Calu3 (cell line): ENCODE measurements at regions not wholly inside any gene's neighbourhood (a gene's known extent, or its start where the extent isn't known, plus 50 kb on each side); places are given as distances from the start of the nearest gene placed in this dataset.

Experiments
- BruUV-seq: library from RNA; stranded (reverse); fragments of 400-500 nt; replicated peaks from 2 replicates; lab custom pipeline; 2021; lab: Mats Ljungman, UMichigan
- CTCF ChIA-PET: fragments of 300-600 bp; sonication (Branson Sonifier 250); formaldehyde crosslinking; loops from one replicate; lab custom pipeline; 2022; ENCODE audit warnings: antibody characterized with exemption; lab: Charles Lee
- DNase-seq: peaks from one replicate; pipeline ENCODE4 v3.0.0; 2022
- H3K27ac Mint-ChIP-seq: one replicate; pipeline ENCODE4 v1.8.0; 2022; ENCODE audit warnings: mixed read lengths; ENCODE audit not compliant: unreplicated experiment
- H3K27me3 Mint-ChIP-seq: one replicate; pipeline ENCODE4 v1.8.0; 2022; ENCODE audit warnings: mixed read lengths; ENCODE audit not compliant: unreplicated experiment
- H3K36me3 Mint-ChIP-seq: one replicate; pipeline ENCODE4 v1.8.0; 2022; ENCODE audit warnings: mild to moderate bottlenecking, moderate library complexity, mixed read lengths; ENCODE audit not compliant: insufficient read depth, unreplicated experiment
- H3K4me1 Mint-ChIP-seq: one replicate; pipeline ENCODE4 v1.8.0; 2022; ENCODE audit warnings: mild to moderate bottlenecking, low read depth, mixed read lengths; ENCODE audit not compliant: unreplicated experiment
- H3K4me3 Mint-ChIP-seq: one replicate; pipeline ENCODE4 v1.8.0; 2022; ENCODE audit warnings: mild to moderate bottlenecking, low read depth, moderate library complexity, mixed read lengths; ENCODE audit not compliant: unreplicated experiment
- H3K9me3 Mint-ChIP-seq: one replicate; pipeline ENCODE4 v1.8.0; 2022; ENCODE audit warnings: low read depth, mixed read lengths; ENCODE audit not compliant: unreplicated experiment
- intact Hi-C: fragments of 100-400 bp; cut with micrococcal nuclease; formaldehyde crosslinking; loops from one replicate; pipeline ENCODE4 v1.10.0; 2022; ENCODE audit not compliant: unreplicated experiment
- TF ChIP-seq, protein P1 (sequence below): fragments of 200-600 bp; IDR thresholded peaks from one replicate; pipeline ENCODE4 v1.8.0; 2022; ENCODE audit warnings: antibody characterized with exemption; ENCODE audit not compliant: unreplicated experiment

DNA sequence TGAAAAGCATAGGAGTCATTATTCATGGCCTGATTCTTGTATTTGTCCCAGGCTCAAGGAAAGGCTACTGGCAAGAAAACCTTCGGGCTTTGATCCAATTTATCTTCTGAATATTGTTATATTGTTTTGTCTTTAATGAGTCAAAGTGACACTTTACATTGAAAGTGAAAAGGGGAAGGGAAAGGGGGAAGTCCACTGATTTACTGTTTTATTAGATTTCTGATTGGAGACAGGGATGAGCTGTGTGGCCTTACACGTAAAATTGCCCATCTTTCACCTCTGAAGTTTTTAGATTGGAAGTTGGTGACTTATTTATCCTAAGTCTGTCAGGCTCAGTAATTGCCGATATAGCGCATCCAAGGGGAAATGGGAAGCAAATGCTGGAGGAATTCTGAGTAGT is 843.8 kb upstream of the LRRTM1 start:
- H3K4me1 Mint-ChIP-seq = no peaks in the 10 kb centered on the region
- TF ChIP-seq, protein P1, sequence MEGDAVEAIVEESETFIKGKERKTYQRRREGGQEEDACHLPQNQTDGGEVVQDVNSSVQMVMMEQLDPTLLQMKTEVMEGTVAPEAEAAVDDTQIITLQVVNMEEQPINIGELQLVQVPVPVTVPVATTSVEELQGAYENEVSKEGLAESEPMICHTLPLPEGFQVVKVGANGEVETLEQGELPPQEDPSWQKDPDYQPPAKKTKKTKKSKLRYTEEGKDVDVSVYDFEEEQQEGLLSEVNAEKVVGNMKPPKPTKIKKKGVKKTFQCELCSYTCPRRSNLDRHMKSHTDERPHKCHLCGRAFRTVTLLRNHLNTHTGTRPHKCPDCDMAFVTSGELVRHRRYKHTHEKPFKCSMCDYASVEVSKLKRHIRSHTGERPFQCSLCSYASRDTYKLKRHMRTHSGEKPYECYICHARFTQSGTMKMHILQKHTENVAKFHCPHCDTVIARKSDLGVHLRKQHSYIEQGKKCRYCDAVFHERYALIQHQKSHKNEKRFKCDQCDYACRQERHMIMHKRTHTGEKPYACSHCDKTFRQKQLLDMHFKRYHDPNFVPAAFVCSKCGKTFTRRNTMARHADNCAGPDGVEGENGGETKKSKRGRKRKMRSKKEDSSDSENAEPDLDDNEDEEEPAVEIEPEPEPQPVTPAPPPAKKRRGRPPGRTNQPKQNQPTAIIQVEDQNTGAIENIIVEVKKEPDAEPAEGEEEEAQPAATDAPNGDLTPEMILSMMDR = no peak
- H3K27me3 Mint-ChIP-seq = no peaks in the 10 kb centered on the region
- BruUV-seq = no TSS peak
- no peak for DNase-seq
- CTCF ChIA-PET = no interaction called here
- intact Hi-C loops = no loop called here
- H3K4me3 Mint-ChIP-seq = no peak overlapping the region
- H3K27ac Mint-ChIP-seq = no peak overlapping the region
- H3K9me3 Mint-ChIP-seq = peaks cover 11% of the 10 kb centered on the region
- no peaks in the 10 kb centered on the region for H3K36me3 Mint-ChIP-seq

DNA sequence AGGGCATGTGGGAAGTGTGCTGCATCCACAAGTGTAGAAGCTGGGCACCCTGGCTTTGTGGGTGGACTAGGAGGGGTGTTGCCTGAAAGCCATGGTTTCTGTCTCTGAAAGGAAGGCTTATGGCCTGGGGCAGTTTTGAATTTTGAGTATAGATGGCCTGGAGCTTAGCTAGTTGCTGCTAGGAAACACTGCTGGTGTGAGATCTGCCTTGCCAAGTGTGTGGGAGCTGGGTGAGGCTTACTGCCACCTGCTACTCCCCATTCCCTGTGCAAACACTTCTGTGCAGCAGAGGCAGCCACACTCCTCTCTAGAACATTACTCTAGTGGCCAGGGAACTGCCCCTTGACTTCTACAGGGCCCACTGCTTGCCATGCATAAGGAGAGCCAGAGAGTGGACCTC is 831.7 kb upstream of the LRRTM1 start:
- CTCF ChIA-PET = no interaction called here
- Mint-ChIP-seq H3K27ac (no peak overlapping the region), H3K4me3 (no peak overlapping the region), H3K4me1 (no peaks in the 10 kb centered on the region), H3K27me3 (no peaks in the 10 kb centered on the region), H3K36me3 (no peaks in the 10 kb centered on the region), H3K9me3 (peaks cover 7% of the 10 kb centered on the region)
- intact Hi-C loops = no loop called here
- TF ChIP-seq, protein P1 = no peak
- DNase-seq = no peak
- no TSS peak for BruUV-seq

DNA sequence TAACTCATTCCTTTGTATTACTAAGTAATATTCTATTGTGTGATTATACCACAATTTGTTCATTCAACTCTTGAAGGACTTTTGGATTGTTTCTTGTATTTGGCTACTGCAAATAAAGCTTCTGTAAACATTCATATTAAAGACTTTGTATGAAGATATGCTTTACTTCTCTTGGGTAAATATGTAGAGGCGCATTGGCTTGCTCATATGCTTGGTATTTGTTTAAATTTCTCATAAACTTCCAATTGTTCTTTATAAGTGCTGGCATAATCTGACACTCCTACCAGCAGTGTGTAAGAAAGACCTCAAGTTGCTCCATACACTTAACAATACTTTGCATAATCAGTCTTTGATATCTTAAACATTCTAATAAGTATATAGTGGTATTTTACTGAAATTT is 792.8 kb upstream of the LRRTM1 start:
- no peak for DNase-seq
- CTCF ChIA-PET = no interaction called here
- Mint-ChIP-seq H3K4me3 (no peak overlapping the region), H3K36me3 (no peaks in the 10 kb centered on the region), H3K27ac (no peak overlapping the region), H3K27me3 (no peaks in the 10 kb centered on the region), H3K9me3 (peaks cover 5% of the 10 kb centered on the region), H3K4me1 (no peaks in the 10 kb centered on the region)
- intact Hi-C loops = no loop called here
- TF ChIP-seq, protein P1 = no peak
- no TSS peak for BruUV-seq

DNA sequence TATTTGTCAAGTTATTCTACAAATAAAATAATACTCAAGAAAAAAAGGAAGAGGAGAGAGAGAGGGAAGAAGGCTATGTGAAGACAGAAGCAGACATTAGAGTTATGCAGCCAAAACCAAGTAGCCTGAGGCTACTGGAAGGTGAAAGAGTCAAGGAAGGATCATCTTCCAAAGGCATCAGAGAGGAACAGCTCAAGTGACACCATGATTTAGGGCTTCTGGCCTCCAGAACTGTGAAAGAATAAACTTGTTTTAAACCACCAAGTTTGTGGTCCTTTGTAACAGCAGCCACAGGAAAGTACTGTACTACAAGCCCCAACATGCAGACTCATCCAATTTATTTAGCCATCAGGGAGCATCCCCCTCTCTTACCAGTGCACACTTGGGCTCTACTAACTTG is 788.5 kb upstream of the LRRTM1 start:
- TF ChIP-seq, protein P1 = no peak
- Mint-ChIP-seq H3K9me3 (peaks cover 8% of the 10 kb centered on the region), H3K36me3 (no peaks in the 10 kb centered on the region), H3K27ac (no peak overlapping the region), H3K4me1 (no peaks in the 10 kb centered on the region), H3K4me3 (no peak overlapping the region), H3K27me3 (no peaks in the 10 kb centered on the region)
- intact Hi-C loops = no loop called here
- DNase-seq = no peak
- CTCF ChIA-PET = no interaction called here
- BruUV-seq = no TSS peak

DNA sequence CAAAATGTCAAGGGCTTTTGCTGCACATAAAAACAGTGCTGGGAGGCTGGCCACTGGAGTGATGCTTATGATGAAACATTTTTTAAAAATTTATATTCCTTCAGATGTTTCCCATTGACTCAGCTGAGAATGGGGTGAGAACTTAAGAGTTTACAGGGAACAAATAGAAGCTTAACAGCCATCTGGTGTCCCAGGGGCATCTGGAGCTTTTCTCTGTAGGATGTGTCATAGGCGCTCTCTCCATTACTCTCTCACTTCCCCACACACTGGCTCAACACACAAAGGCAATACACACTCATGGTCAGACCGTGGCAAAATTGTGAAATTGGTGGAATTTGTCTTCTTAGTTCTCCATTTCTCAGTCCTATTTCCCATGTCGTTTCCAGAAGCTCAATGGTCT is 783.1 kb upstream of the LRRTM1 start:
- intact Hi-C loops = no loop called here
- H3K4me1 Mint-ChIP-seq = no peaks in the 10 kb centered on the region

More for the DNA sequence above, 783.1 kb upstream of the LRRTM1 start:
- CTCF ChIA-PET = no interaction called here
- Mint-ChIP-seq H3K27me3 (no peaks in the 10 kb centered on the region), H3K27ac (no peak overlapping the region), H3K4me3 (no peak overlapping the region), H3K9me3 (peaks cover 9% of the 10 kb centered on the region), H3K36me3 (no peaks in the 10 kb centered on the region)
- TF ChIP-seq, protein P1 = no peak
- BruUV-seq = no TSS peak
- DNase-seq = no peak
